PC-9 (cell line): ENCODE measurements at regions not wholly inside any gene's neighbourhood (a gene's known extent, or its start where the extent isn't known, plus 50 kb on each side); places are given as distances from the start of the nearest gene placed in this dataset.

Source experiments
- BruUV-seq: library from RNA; stranded (reverse); fragments of 400-500 nt; replicated peaks from 2 replicates; lab custom pipeline; 2021; lab: Mats Ljungman, UMichigan
- CTCF ChIA-PET: fragments of 300-600 bp; sonication (Branson Sonifier 250); formaldehyde crosslinking; loops from one replicate; lab custom pipeline; 2022; ENCODE audit warnings: antibody characterized with exemption; lab: Charles Lee
- POLR2A ChIA-PET: fragments of 300-600 bp; sonication (Branson Sonifier 250); formaldehyde crosslinking; loops from one replicate; lab custom pipeline; 2022; ENCODE audit warnings: antibody characterized with exemption; ENCODE audit not compliant: unreplicated experiment; lab: Charles Lee
- DNase-seq, 2 experiments: peaks; one replicate each; pipeline versions ENCODE4 v3.0.0 to v3.0.0-alpha.2; 2015 to 2022; ENCODE audit warnings: mixed read lengths in 1 of 2
- H2AFZ ChIP-seq: fragments of 200-600 bp; sonication (generic); 2 replicates; pipeline ENCODE4 v1.8.1; 2017; ENCODE audit warnings: antibody characterized with exemption
- H3F3A ChIP-seq: fragments of 200-600 bp; sonication (generic); 2 replicates; pipeline ENCODE4 v1.8.1; 2017; ENCODE audit warnings: antibody characterized with exemption, mild to moderate bottlenecking, low read depth; ENCODE audit not compliant: insufficient read depth
- H3K27ac ChIP-seq: fragments of 200-600 bp; sonication (generic); 2 replicates; pipeline ENCODE4 v1.6.1; 2016; ENCODE audit warnings: mixed run types
- H3K27me3 ChIP-seq: fragments of 200-600 bp; sonication (generic); 2 replicates; pipeline ENCODE4 v1.6.1; 2016; ENCODE audit warnings: low read depth, mixed run types; ENCODE audit not compliant: insufficient read depth
- H3K36me3 ChIP-seq: fragments of 200-600 bp; sonication (generic); 2 replicates; pipeline ENCODE4 v1.6.1; 2016; ENCODE audit warnings: low read depth, mixed run types
- H3K4me1 ChIP-seq: fragments of 200-600 bp; sonication (generic); replicated peaks from 2 replicates; pipeline ENCODE4 v1.6.1; 2016; ENCODE audit warnings: mixed run types; ENCODE audit not compliant: insufficient read depth
- H3K4me2 ChIP-seq: fragments of 200-600 bp; sonication (generic); 2 replicates; pipeline ENCODE4 v1.6.1; 2017; ENCODE audit warnings: mixed run types
- H3K4me3 ChIP-seq: fragments of 200-600 bp; sonication (generic); 2 replicates; pipeline ENCODE4 v1.6.1; 2016; ENCODE audit warnings: mixed run types
- H3K79me2 ChIP-seq: fragments of 200-600 bp; sonication (generic); 2 replicates; pipeline ENCODE4 v1.6.1; 2017; ENCODE audit warnings: low read depth, mixed run types
- H3K9me2 ChIP-seq: fragments of 200-600 bp; sonication (generic); 2 replicates; pipeline ENCODE4 v1.8.1; 2017; ENCODE audit warnings: mild to moderate bottlenecking; ENCODE audit not compliant: insufficient read depth
- H3K9me3 ChIP-seq: fragments of 200-600 bp; sonication (generic); 2 replicates; pipeline ENCODE4 v1.8.1; 2016; ENCODE audit warnings: low read depth; ENCODE audit not compliant: insufficient read depth
- H4K20me1 ChIP-seq: fragments of 200-600 bp; sonication (generic); 2 replicates; pipeline ENCODE4 v1.8.1; 2017; ENCODE audit not compliant: insufficient read depth
- CTCF ChIP-seq: fragments of 200-600 bp; sonication (generic); conservative IDR thresholded peaks from 2 replicates; pipeline ENCODE4 v1.6.1; 2017; ENCODE audit warnings: mixed run types, antibody characterized with exemption, mild to moderate bottlenecking, moderate library complexity
- EZH2 ChIP-seq: fragments of 200-600 bp; sonication (generic); IDR thresholded peaks from 2 replicates; pipeline ENCODE4 v1.8.0; 2017; ENCODE audit warnings: antibody characterized with exemption, low read depth
- intact Hi-C: fragments of 100-400 bp; cut with micrococcal nuclease; formaldehyde crosslinking; loops from one replicate; pipeline ENCODE4 v1.10.0; 2022; ENCODE audit not compliant: unreplicated experiment

- POLR2A ChIA-PET, result no interaction called here
- TF ChIP-seq CTCF, result no peak
- Histone ChIP-seq H3K27ac (no peak overlapping the region), H3K79me2 (no peaks in the 10 kb centered on the region), H3K36me3 (no peaks in the 10 kb centered on the region), H3K27me3 (no peaks in the 10 kb centered on the region), H3K4me3 (no peak overlapping the region), H3F3A (no peaks in the 10 kb centered on the region), H4K20me1 (no peaks in the 10 kb centered on the region), H3K4me2 (no peak overlapping the region), H2AFZ (no peak overlapping the region), H3K4me1 (no peaks in the 10 kb centered on the region), H3K9me2 (no peaks in the 10 kb centered on the region), H3K9me3 (no peaks in the 10 kb centered on the region)
- no TSS peak for BruUV-seq
- intact Hi-C loops, result no loop called here
- CTCF ChIA-PET, result no interaction called here
- DNase-seq, result no peak
Measured at GRCh38 chr4:115260195-115260594, 146.8 kb upstream of the NDST4 start.

- no peak for DNase-seq
- ChIA-PET CTCF (no interaction called here), POLR2A (no interaction called here)
- intact Hi-C loops, result no loop called here
- H3F3A ChIP-seq, result no peaks in the 10 kb centered on the region
- no peaks in the 10 kb centered on the region for H3K36me3 ChIP-seq
- no peaks in the 10 kb centered on the region for H3K9me2 ChIP-seq
- H3K4me3 ChIP-seq, result no peak overlapping the region
- no peak overlapping the region for H3K4me2 ChIP-seq
- BruUV-seq, result no TSS peak
- TF ChIP-seq CTCF, result no peak
- no peak for TF ChIP-seq EZH2
- H3K79me2 ChIP-seq, result no peaks in the 10 kb centered on the region
- H3K9me3 ChIP-seq, result no peaks in the 10 kb centered on the region
- no peaks in the 10 kb centered on the region for H4K20me1 ChIP-seq
- H2AFZ ChIP-seq, result no peak overlapping the region
- no peaks in the 10 kb centered on the region for H3K4me1 ChIP-seq
- no peaks in the 10 kb centered on the region for H3K27me3 ChIP-seq
- no peak overlapping the region for H3K27ac ChIP-seq
Measured at GRCh38 chr4:115259642-115260041, 146.2 kb upstream of the NDST4 start.

- no peaks in the 10 kb centered on the region for H3K27me3 ChIP-seq
- no peak overlapping the region for H2AFZ ChIP-seq
- H3K79me2 ChIP-seq, result no peaks in the 10 kb centered on the region
- H3K36me3 ChIP-seq, result no peaks in the 10 kb centered on the region
- H3F3A ChIP-seq, result no peaks in the 10 kb centered on the region
- DNase-seq, result no peak
- H3K4me3 ChIP-seq, result no peak overlapping the region
- no peaks in the 10 kb centered on the region for H3K9me2 ChIP-seq
- H3K4me1 ChIP-seq, result no peaks in the 10 kb centered on the region
- no TSS peak for BruUV-seq
- ChIA-PET CTCF (no interaction called here), POLR2A (no interaction called here)
- H3K4me2 ChIP-seq, result no peak overlapping the region
- no peak overlapping the region for H3K27ac ChIP-seq
- no peaks in the 10 kb centered on the region for H4K20me1 ChIP-seq
- no peaks in the 10 kb centered on the region for H3K9me3 ChIP-seq
- intact Hi-C loops, result no loop called here
- no peak for TF ChIP-seq CTCF
- TF ChIP-seq EZH2, result no peak
Measured at GRCh38 chr4:115249808-115250207, 136.4 kb upstream of the NDST4 start.
